GM21515 (cell line): ENCODE measurements at regions not wholly inside any gene's neighbourhood (a gene's known extent, or its start where the extent isn't known, plus 50 kb on each side); places are given as distances from the start of the nearest gene placed in this dataset.
"Not testable (repeated sequence)": the region's sequence is repeated elsewhere in the genome, so short reads cannot be mapped to it uniquely, and the experiment has no call there.

Experiments used
- ATAC-seq: cut with Tn5 transposase; IDR thresholded peaks from one replicate; pipeline ENCODE4 v1.9.1; 2021; ENCODE audit not compliant: unreplicated experiment

DNA sequence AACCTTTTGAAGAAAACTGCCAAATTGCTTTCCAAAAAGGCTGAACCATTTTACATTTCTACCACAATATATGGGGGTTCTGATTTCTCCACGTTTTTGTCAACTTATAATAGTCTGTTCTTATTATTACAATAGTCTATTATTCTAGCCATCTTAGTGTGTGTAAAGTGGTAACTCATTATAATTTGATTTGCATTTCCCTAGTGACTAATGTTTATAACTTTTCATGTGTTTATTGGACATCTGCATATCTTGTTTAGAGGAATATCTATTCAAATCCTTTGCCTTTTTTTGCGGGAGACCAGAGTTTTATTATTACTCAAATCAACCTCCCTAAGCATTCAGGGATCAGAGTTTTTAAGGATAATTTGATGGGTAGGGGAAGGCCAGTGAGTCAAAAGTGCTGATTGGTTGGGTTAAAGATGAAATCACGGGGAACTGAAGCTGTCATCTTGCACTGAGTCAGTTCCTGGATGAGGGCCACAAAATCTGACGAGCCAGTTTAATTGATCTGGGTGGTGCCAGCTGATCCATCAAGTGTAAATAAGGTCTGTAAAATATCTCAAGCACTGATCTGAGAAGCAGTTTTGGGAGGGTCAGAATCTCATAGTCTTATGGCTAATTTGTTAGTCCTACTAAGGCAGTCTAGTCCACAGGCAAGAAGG lies 303.4 kb upstream of the NCKAP5 start:
- no peak for ATAC-seq

DNA sequence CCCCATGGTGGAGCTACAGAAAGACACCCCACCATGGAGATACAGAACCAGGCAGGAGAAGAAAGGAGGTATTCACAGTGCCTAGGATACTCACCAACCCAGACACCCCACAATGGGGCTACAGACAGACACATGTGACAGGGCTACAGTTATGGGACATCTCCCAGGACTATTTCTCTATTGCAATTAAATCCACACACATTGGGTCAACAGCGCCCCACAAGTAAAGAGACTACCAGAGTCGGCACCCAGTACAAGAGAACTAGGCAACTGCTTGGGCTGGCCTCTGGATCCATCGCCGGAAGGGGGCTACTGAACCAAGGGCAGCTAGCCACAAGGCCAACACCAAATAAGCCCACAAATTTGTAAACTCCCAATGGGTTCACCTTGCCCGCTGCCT lies 310.1 kb upstream of the NCKAP5 start:
- ATAC-seq = no peak

DNA sequence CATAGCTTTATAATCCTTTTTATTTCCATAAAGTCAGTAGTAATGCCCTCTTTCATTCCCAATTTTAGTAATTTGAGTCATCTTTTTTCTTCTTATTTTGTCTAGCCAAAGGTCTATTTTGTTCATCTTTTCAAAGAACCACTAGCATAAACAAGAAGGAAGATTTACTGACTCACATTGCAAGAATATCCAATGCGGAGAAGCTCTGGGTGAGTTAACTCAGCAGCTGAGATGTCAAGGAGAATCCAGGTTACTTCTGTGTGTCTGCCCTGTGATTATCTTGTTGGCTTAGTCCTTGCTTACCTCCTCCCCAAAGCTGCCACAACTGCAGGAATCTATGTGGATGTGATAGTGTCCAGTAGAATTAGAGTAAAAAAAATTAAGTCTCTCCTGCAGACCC lies 311.4 kb upstream of the NCKAP5 start:
- no peak for ATAC-seq

DNA sequence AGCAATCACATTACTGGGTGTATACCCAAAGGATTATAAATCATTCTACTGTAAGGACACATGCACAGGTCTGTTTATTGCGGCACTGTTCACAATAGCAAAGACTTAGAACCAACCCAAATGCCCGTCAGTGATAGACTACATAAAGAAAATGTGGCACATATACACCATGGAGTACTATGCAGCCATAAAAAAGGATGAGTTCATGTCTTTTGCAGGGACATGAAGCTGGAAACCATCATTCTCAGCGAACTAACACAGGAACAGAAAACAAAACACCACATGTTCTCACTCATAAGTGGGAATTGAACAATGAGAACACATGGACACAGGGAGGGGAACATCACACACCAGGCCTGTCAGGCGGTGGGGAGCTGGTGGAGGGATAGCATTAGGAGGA lies 313.9 kb upstream of the NCKAP5 start:
- ATAC-seq = not testable (repeated sequence)

DNA sequence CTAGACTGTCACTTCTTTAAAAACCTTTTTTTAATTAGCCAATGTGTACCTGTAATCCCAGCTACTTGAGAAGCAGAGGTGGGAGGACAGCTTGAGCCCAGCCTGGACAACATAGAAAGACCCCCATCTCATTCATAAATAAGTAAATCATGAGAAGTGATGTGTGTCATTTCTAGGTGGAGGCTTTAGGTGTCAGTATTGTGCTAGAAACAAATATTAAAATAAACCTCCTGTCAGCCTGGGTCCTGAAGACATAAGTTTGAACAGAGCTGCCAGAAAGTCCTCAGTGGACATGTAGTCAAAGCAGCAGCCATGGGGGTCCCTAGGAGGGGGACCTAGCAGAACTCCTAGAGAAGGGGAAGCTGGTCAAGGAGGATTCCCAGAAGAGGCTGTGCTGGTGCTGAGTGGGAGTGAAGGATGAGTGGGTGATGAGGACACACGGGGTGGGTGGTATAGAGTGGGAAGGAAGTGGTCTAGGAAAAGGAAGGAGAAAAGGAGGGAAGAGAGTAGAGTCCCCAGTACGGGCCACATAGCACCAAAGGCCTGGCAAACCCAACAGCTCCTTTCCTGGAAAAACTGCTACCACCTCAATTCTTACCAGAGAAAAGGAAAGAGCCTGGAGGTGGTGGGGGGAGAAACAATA lies 316.6 kb upstream of the NCKAP5 start:
- ATAC-seq = no peak

DNA sequence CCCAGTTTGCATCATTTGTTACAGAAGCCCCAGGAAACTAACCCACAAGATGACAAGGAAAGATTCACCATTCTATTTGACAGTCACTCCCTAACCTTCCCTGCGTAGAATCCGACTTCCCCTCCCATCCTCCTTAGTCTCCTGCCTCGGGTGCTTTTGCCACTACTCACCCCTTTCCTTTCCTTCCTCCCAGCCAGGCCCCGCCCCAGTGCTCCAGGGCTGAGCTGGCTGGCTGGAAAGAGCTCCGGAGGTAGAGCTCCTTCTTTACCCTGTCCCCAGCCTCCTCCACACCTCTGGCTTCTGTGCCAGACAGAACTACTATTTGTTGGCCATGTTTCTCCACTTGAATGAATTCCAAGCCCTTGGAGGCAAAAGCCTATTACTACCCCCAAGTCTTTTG lies 317.6 kb upstream of the NCKAP5 start:
- ATAC-seq = no peak

DNA sequence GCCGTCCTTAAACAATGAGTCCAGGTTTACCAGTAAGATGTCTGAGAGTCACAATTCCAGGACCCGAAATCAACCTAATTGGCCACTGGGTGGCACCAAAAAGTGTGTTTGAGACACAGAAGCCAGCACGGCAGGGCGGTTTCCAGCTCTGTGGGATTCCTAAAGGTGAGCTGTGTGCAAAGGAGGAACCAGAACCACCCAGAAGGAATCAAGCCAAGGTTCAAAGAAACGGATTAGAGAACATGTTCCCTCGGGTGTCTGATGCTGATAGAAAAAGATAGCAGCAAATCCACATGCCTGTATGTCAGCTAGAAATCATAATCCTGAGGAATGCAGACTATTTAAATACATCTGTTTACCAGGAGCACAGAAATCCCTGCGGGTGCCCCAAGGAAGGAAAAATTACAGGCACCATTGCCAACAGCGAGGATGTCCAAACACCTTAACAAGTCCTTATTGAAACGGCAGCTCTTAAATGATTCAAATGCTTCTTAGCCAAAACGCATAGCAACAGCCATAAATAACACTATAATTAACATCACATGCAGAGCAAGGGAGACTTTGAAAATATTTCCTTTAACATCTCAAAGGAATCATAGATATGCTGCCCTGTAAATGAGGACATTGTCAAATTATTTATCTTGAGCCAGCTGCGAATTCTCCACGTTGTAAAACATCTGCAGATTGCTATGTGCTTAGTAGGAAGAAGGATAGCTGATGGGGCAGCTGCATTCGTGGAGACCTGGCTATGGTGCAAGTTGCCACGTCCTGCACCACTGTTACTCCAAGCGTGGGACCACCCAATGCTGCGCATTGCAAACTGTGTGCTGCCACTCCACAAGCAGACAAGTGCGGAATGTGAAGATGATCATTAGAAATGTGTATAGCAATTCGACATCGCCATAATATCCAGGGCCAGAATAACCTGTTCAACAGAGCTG lies 318.7 kb upstream of the NCKAP5 start:
- peak; percentile 89 for ATAC-seq

DNA sequence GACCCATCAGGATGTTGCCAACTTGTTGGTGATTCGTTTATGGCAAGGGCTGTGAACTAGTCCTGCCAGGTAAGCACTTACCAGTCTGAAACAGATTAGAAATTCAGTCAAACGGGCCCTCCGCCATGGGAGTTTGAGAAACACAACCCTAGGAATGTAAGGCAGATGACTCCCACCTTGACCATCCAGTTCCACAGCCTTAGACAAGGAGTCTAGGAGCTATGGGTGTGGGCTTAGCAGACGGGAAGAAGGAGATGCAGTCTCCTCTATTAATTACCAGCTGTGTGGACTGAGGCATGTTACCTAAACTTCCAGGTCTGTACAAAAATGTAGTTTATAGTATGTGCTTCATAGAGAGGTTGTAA lies 319.4 kb upstream of the NCKAP5 start:
- ATAC-seq = no peak

DNA sequence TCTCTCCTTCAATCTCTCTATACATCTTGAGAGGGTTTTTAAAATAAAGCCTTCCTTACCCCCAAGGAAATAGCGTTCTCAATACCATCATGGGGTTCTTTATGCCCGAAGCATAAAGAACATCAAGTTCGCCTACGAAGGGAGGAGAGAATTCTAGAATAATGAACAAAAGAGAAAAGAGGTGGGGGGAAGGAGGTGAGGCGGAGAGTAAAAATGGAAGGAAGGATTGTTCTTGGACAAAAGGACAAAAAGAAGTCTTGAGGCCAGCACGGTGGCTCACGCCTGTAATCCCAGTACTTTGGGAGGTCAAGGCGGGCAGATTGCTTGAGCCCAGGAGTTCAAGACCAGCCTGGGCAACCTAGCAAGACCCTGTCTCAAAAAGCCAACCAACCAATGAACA lies 319.8 kb upstream of the NCKAP5 start:
- ATAC-seq = no peak

DNA sequence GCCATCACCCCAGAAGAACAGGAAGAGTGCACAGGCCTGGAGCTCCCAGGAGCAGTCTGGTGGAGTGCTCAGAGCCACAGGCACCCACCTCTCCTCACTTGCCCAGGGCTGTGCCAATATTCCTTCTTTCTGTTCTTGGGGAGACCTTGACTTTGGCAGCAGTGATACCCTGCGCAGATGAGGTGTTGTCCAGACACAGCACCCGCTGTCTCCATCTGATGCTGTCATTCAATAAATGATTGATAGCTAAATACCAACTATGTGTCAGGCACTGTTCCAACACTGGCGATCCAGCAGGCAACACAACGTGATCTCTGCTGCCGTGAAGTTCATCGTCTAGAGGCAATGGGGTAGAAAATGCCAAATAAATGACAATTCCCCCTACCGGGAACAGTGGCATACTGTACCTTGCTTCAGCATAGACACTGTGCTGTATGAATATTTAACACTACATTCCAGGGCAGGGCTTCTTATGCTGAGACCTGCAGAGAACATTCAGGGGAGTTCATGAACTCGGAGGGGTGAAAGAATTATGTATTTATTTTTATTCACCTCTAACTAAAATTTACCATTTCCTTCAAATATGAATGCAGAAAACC lies 320.5 kb upstream of the NCKAP5 start:
- no peak for ATAC-seq

DNA sequence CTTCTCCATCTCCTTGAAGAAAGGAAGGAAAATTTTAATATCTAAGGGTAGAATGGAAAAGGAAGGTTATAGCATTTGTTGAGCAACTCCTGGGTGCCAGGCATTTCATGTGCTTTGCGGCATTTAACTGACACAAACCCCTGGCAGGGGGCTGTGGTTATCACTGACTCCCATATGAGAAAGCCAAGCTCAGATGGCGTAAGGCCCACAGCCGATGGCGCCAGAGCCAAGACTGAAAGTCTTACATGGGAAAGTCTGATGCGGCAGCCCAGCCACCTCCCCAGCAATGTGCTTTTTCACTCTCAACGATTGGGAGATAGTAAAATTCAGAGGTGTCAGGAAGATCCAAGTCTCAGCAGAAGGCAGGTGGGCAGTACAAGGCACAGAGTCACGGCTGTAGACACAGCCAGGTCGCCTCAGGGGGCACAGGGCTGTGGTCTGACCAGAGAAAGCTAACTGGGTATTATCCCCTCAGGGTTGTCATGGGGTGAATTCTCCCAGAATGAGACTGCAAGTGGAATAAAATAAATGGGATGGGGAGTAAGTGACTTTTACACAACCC lies 324.2 kb upstream of the NCKAP5 start:
- ATAC-seq = no peak

DNA sequence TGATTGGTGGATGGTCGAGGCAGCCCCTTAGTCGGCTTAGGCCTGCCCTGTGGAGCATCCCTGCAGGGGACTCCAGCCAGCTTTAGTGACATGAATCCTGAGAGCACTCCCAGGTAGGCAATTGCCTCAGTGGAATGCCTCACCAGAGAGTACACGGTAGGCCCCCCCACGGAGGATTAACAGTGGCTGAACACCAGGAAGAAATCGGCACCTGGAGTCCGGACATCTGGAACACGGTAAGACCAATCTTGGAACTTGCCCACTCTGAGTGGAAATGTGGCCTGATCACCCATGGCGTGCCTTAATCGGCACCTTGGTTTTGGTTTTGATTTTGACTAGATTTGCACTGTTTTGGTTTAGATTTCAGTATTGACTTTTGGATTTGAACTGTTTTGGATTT lies 326.2 kb upstream of the NCKAP5 start:
- no peak for ATAC-seq

DNA sequence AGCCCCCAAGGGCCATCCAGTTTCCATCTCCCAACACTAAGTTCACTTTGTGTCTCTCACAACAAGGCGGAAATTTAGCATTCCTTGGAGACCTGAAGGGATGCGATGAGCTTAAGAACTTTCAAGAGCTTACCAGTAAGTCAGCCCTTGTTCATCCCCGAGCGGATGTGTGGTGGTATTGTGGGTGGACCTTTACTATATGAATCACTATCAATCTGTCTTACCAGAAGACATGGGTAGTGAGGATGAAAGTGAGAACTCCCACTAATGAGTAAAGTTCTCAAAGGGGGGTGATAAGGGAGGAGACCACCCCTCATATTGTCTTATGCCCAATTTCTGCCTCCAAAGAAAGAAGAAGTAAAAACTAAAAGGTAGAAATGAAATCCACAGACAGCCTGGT lies 329.6 kb upstream of the NCKAP5 start:
- not testable (repeated sequence) for ATAC-seq

DNA sequence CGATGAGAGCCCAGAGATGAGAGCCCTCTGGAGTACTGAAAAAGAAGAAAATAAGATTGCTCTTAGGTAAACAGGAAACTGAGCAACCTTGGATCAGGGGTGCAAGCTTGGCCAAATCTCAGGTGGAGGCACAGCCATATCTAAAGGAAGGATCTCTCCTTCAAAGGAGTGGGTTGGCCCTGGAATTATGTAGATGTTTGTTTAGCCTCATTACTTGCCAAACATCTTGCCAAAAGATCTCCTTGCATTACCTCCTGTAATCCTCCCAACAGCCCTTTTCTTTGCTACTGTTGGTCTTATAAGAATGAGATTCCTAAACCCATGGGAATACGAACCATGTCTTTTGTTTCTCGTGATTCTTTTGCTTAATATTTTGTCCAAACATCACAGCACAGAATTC lies 332.6 kb upstream of the NCKAP5 start:
- no peak for ATAC-seq

DNA sequence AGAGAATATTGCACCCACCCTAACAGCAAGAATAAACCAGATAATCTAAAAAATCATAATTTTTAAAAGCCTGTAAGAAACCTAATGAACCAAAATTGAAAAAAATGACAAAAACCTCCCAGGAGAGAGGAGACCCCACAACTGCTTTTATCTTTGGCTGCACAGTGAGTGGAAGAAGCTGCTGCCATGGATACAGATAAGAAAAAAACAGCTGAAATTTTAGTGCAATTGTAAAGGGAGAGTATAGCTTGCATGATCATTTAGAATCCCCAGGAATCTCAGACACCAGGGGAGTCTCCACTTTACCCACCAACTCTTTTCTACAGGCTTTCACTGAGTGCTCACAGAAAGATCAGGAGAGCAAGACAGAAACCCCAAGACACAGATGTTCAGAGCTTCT lies 338.1 kb upstream of the NCKAP5 start:
- no peak for ATAC-seq

DNA sequence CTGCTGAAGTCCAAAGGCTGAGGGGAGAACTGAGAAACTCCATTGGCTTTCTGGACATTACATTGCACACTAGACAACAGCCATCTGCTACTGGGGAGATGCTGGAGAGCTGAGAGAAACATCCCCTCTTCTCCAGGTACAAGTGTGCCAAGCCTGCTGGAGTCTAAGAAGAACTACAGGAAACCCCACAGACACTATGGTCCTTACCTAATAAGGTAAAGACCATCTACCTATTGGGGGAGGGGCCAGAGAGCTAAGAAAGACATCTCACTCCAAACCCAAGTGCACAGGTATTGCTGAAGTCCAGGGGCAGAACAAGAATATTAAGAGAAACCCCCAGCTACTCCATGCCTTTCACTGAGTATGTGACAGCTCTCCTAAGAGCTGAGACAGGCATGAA lies 338.7 kb upstream of the NCKAP5 start:
- ATAC-seq = no peak

DNA sequence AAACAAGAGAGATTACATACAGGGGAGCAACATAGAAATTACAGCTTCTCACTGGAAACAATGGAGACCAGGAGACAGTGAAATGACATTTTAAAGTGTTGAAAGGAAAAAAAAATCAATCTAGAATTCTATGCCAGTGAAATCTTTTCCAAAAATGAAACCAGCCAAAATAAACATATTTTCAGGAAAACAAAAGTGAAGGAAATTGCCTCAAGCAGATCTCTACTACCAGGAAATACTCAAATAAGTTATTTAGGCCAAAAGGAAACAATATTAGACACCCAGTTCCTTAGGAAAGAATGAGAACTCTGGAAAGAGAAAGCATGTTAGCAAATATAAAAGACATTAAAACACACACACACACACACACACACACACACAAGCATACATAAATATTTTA lies 339.9 kb upstream of the NCKAP5 start:
- no peak for ATAC-seq

DNA sequence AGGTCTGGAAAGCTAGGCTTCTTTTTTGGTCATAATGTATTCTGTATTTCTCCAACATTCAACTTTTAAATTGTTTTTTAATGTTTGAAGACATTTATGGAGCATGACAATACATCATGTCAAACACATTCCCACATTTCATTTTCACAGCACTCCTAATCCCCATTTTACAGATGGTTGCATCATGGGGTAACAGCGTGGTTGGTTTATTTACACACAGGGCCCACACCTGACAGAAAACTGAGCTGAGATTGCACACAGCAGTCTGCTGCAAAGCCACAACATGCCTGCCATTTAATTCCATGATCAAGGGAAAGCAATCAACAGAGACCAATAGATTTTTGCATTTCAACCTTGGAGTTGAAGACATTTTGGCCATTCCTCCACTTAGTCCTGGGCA lies 335.7 kb upstream of the MGAT5 start:
- ATAC-seq = no peak

DNA sequence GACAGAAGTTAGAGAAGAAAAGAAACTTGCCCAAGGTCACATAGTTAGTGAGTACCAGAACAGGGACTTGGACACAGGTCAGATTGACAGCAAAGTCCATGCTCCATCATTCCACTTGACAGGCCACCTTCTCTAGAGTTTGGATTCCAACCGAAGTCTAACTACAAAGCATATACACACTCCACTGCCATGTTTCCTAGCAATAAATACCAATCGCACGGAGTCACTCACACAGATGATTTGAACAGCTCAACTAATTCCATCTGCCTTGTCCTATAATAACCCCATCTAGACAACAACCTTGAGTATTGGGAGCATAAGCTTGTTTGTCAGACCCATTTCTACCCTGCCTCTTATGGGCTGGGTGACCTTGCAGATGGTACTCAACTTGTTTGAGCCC lies 334.6 kb upstream of the MGAT5 start:
- no peak for ATAC-seq

DNA sequence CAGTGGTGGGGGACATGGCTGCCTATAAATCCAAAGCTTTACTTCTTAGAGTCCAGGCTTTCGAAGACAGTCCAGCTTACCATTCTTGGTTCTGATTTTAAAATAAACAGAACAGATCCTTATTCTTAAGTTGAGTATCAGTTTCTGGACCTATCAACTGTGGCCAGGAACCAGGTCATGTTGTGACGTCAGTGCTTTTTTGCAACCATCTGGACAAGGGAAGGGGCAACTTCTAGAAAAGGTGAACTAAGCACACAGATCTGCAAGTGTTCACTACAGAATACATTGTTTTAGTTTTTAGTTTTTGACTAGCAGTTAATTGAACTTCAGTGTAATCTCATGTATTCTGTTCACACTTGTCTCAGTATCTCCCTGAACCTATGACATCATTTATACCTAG lies 326.0 kb upstream of the MGAT5 start:
- ATAC-seq = no peak

DNA sequence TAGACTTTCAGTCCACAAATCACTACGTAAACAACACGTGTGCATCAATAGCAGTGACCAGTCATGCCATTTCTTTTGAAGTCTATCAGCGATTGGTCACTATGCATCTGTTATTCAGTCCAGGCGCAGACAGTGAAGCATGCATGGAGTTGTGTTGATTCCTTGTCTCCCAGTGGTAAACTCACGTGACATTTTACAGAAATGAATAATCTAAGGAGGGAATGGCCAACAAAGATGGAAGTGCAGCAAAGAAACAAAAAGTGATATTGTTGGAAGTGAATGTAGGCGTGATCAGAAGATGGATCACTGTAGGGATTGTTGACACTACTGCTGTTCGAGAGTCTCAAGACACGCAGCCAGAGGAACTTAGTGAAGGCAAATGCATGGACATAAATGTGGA lies 317.8 kb upstream of the MGAT5 start:
- ATAC-seq = no peak
